22Rv1 (cell line): ENCODE measurements at regions not wholly inside any gene's neighbourhood (a gene's known extent, or its start where the extent isn't known, plus 50 kb on each side); places are given as distances from the start of the nearest gene placed in this dataset.

Source experiments
- CTCF ChIP-seq: fragments of 450-650 bp; IDR thresholded peaks from 2 replicates; pipeline ENCODE4 v1.5.1; 2017; ENCODE audit warnings: mild to moderate bottlenecking
- ZFX ChIP-seq: fragments of 450-650 bp; IDR thresholded peaks from 2 replicates; pipeline ENCODE4 v1.6.1; 2017; ENCODE audit warnings: antibody characterized with exemption, borderline replicate concordance

- TF ChIP-seq CTCF (no peak), ZFX (no peak)
These were observed 466.1 kb downstream of the GPAT3 start for GRCh38 chr4:84001876-84002569.
